SH-SY5Y (cell line): ENCODE measurements at regions not wholly inside any gene's neighbourhood (a gene's known extent, or its start where the extent isn't known, plus 50 kb on each side); places are given as distances from the start of the nearest gene placed in this dataset.

ENCODE experiments used
- GATA2 ChIP-seq: IDR thresholded peaks from 2 replicates; pipeline ENCODE4 v1.6.1; 2011; ENCODE audit warnings: mild to moderate bottlenecking, low read depth, low read length
- GATA3 ChIP-seq: IDR thresholded peaks from 2 replicates; pipeline ENCODE4 v1.6.1; 2011; ENCODE audit warnings: low read depth, mild to moderate bottlenecking, low read length, moderate library complexity

DNA sequence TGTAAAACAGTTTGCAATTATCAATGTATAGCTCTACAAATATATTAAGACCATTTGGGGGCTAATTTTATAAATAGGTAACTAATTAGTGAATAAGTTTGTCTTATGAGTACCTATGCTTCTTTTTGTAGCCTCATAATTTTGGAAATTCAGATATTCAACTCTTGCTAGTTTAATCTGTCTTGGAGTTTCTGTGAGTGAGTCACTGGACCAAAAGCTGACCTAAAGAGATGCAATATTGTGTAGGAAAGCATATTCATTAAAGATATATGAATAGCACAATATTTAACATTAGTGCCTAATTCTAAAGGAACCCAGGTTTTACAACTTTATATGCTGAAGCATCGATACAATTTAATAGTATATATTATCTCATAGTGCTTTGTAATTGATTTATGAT, 161.3 kb upstream of the PCDH18 start:
- no peak for TF ChIP-seq GATA2
- TF ChIP-seq GATA3: no peak
